Endodermal cell (in vitro differentiated cells): ENCODE measurements at regions not wholly inside any gene's neighbourhood (a gene's known extent, or its start where the extent isn't known, plus 50 kb on each side); places are given as distances from the start of the nearest gene placed in this dataset.

Experiments
- DNase-seq: peaks from one replicate; pipeline ENCODE4 v3.0.0-alpha.2; 2017
- H3K27ac ChIP-seq: 2 replicates; pipeline ENCODE4 v1.5.1; 2013; ENCODE audit warnings: mild to moderate bottlenecking, low read depth, low read length, moderate library complexity
- H3K27me3 ChIP-seq: 2 replicates; pipeline ENCODE4 v1.6.1; 2013; ENCODE audit warnings: mild to moderate bottlenecking, low read length, moderate library complexity; ENCODE audit not compliant: insufficient read depth, control insufficient read depth, poor library complexity, severe bottlenecking
- H3K36me3 ChIP-seq: 2 replicates; pipeline ENCODE4 v1.7.0; 2013; ENCODE audit warnings: mild to moderate bottlenecking, low read length, moderate library complexity; ENCODE audit not compliant: control insufficient read depth, insufficient read depth
- H3K4me1 ChIP-seq: one replicate; pipeline ENCODE4 v1.7.0; 2013; ENCODE audit warnings: low read length; ENCODE audit not compliant: control insufficient read depth, insufficient read depth
- H3K4me3 ChIP-seq: 2 replicates; pipeline ENCODE4 v1.5.1; 2013; ENCODE audit warnings: mild to moderate bottlenecking, low read length, moderate library complexity
- H3K9ac ChIP-seq: 2 replicates; pipeline ENCODE4 v1.6.1; 2013; ENCODE audit warnings: mild to moderate bottlenecking, low read length, moderate library complexity; ENCODE audit not compliant: poor library complexity, severe bottlenecking; ENCODE audit errors: extremely low read depth
- H3K9me3 ChIP-seq: 2 replicates; pipeline ENCODE4 v1.6.1; 2013; ENCODE audit warnings: mild to moderate bottlenecking, low read length, moderate library complexity; ENCODE audit not compliant: control insufficient read depth
- H3K27ac Mint-ChIP-seq: 2 replicates; pipeline ENCODE4 v1.8.0; 2020; ENCODE audit warnings: mixed read lengths
- H3K27me3 Mint-ChIP-seq: 2 replicates; pipeline ENCODE4 v1.8.0; 2021; ENCODE audit warnings: mild to moderate bottlenecking, mixed read lengths; ENCODE audit not compliant: insufficient read depth
- H3K36me3 Mint-ChIP-seq: 2 replicates; pipeline ENCODE4 v1.8.0; 2020; ENCODE audit warnings: low read depth, mixed read lengths
- H3K4me1 Mint-ChIP-seq: 2 replicates; pipeline ENCODE4 v1.8.0; 2020; ENCODE audit warnings: mixed read lengths
- H3K4me3 Mint-ChIP-seq: 2 replicates; pipeline ENCODE4 v1.8.0; 2020; ENCODE audit warnings: mild to moderate bottlenecking, moderate library complexity, mixed read lengths
- H3K9me3 Mint-ChIP-seq: 2 replicates; pipeline ENCODE4 v1.8.0; 2020; ENCODE audit warnings: mild to moderate bottlenecking, mixed read lengths
- WGBS, 2 experiments: methylation state at CpG; one replicate each; pipeline versions ENCODE4 v1.1.5 to v1.1.7; 2013; ENCODE audit warnings: missing lambda C conversion rate in 2 of 2, mixed read lengths in 1 of 2; ENCODE audit not compliant: insufficient coverage in 1 of 2, insufficient read length in 1 of 2; 5-methylcytosine and 5-hydroxymethylcytosine counted together
- TF ChIP-seq, protein P1 (sequence below): fragments of 200-600 bp; sonication (generic); conservative IDR thresholded peaks from 2 replicates; pipeline ENCODE4 v1.5.0; 2021; ENCODE audit warnings: antibody characterized with exemption, mild to moderate bottlenecking

DNA sequence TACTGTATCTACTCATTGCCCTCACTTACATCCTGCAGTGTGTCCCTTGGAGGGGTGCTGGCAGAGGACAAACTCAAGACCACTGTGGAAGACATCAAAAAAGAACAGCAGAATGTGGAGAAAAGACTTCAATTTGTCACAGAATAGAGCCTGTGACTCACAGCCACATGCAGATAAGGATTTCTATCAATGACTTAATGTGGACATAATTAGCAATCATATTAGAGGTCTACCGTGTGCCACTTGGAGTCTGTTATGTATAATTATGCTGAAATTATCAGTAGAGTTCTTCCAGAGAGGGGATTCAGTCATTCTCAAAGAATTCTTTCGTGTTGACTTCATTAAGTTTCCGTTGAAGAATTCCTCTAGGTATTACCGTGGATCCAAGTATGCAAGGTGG lies 473.5 kb downstream of the MIAT start:
- Histone ChIP-seq H3K4me3 (no peak overlapping the region), H3K36me3 (no peaks in the 10 kb centered on the region), H3K4me1 (no peaks in the 10 kb centered on the region), H3K9me3 (no peaks in the 10 kb centered on the region), H3K27ac (no peak overlapping the region), H3K9ac (no peak overlapping the region), H3K27me3 (peaks cover 25% of the 10 kb centered on the region)
- no peaks in the 10 kb centered on the region for H3K9me3 Mint-ChIP-seq
- H3K4me3 Mint-ChIP-seq, result no peak overlapping the region
- no peak for DNase-seq
- H3K27me3 Mint-ChIP-seq, result peaks cover 37% of the 10 kb centered on the region
- H3K4me1 Mint-ChIP-seq, result no peaks in the 10 kb centered on the region
- H3K27ac Mint-ChIP-seq, result no peak overlapping the region
- WGBS, 2 experiments, result 89 to 90% methylated on average over 4 of the region's 4 CpGs
- TF ChIP-seq, protein P1, sequence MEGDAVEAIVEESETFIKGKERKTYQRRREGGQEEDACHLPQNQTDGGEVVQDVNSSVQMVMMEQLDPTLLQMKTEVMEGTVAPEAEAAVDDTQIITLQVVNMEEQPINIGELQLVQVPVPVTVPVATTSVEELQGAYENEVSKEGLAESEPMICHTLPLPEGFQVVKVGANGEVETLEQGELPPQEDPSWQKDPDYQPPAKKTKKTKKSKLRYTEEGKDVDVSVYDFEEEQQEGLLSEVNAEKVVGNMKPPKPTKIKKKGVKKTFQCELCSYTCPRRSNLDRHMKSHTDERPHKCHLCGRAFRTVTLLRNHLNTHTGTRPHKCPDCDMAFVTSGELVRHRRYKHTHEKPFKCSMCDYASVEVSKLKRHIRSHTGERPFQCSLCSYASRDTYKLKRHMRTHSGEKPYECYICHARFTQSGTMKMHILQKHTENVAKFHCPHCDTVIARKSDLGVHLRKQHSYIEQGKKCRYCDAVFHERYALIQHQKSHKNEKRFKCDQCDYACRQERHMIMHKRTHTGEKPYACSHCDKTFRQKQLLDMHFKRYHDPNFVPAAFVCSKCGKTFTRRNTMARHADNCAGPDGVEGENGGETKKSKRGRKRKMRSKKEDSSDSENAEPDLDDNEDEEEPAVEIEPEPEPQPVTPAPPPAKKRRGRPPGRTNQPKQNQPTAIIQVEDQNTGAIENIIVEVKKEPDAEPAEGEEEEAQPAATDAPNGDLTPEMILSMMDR, result no peak
- H3K36me3 Mint-ChIP-seq, result no peaks in the 10 kb centered on the region

DNA sequence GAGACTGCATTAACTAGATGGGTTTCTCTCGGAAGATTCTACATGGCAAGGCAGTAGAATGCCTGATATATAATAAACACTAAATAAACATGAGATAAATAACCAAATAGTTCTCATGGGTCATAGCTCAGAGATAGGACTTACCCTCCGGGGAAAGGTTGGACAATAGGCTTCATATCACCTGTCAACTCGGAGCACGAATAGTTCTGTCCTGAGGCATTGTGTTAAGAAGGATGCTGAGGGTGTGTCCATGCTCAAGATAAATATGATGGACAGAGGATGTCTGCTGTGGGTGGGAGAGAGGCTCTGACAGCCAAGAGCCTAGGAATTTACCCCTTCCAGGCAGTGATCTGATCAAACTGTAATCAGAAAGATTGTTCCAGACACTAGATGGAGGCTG lies 474.0 kb downstream of the MIAT start:
- no peaks in the 10 kb centered on the region for H3K9me3 Mint-ChIP-seq
- no peaks in the 10 kb centered on the region for H3K9me3 ChIP-seq

DNA sequence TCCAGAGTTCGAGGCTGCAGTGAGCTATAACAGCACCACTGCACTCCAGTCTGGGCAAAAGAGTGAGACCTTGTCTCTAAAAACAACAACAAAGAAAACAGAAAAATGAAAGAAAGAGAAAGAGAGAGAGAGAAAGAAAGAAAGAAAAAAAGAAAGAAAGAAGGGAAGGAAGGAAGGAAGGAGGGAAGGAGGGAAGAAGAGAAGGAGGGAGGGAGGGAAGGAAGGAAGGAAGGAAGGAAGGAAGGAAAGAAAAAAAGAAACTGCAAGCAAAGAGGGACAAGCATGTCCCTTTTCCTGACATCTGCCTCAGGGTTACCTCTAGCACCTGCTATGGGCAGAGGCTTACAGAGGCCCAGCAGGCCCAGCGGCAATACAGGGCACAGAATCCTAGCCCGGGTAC lies 475.0 kb downstream of the MIAT start:
- no peaks in the 10 kb centered on the region for H3K9me3 Mint-ChIP-seq
- H3K27ac ChIP-seq, result no peak overlapping the region
- H3K4me3 ChIP-seq, result no peak overlapping the region
- H3K27me3 ChIP-seq, result peaks cover 19% of the 10 kb centered on the region
- TF ChIP-seq, protein P1, result no peak
- H3K9me3 ChIP-seq, result no peaks in the 10 kb centered on the region
- H3K36me3 ChIP-seq, result no peaks in the 10 kb centered on the region
- peaks cover 36% of the 10 kb centered on the region for H3K27me3 Mint-ChIP-seq
- DNase-seq, result no peak
- H3K36me3 Mint-ChIP-seq, result no peaks in the 10 kb centered on the region
- WGBS, 2 experiments, result 96 to 100% methylated on average over 1 to 3 of the region's 3 CpGs
- no peaks in the 10 kb centered on the region for H3K4me1 Mint-ChIP-seq
- H3K9ac ChIP-seq, result no peak overlapping the region
- no peak overlapping the region for H3K4me3 Mint-ChIP-seq
- H3K4me1 ChIP-seq, result no peaks in the 10 kb centered on the region
- no peak overlapping the region for H3K27ac Mint-ChIP-seq

More for the DNA sequence above, 474.0 kb downstream of the MIAT start:
- Mint-ChIP-seq H3K4me3 (no peak overlapping the region), H3K27me3 (peaks cover 38% of the 10 kb centered on the region), H3K36me3 (no peaks in the 10 kb centered on the region), H3K27ac (no peak overlapping the region), H3K4me1 (no peaks in the 10 kb centered on the region)
- DNase-seq, result no peak
- WGBS, 2 experiments, result 59 to 64% methylated on average over 3 of the region's 4 CpGs
- Histone ChIP-seq H3K4me3 (no peak overlapping the region), H3K4me1 (no peaks in the 10 kb centered on the region), H3K27ac (no peak overlapping the region), H3K9ac (no peak overlapping the region), H3K27me3 (peaks cover 25% of the 10 kb centered on the region), H3K36me3 (no peaks in the 10 kb centered on the region)
- TF ChIP-seq, protein P1, result no peak
